ENCODE measurements at regions not wholly inside any gene's neighbourhood (a gene's known extent, or its start where the extent isn't known, plus 50 kb on each side); places are given as distances from the start of the nearest gene placed in this dataset.

DNA sequence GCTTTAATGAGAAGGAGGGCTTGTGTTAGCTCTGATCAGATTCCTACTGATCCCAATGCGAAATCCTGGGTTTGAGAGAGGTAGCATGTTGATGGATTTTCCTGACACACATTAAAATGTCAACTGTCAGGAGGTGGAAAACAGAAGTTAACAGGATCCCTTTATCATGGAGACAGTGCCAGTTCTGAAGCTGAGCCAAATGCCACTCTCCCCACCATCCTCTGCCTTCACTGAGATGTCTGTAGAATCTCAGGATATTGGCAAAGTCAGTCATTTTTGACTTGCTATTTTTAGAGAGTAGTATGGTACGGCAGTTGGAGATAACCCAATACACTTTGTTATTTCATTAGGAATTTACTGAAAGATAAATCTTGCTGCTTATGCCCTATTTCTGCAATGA lies 1816.2 kb upstream of the FLRT2 start:
- TF ChIP-seq, protein P1, sequence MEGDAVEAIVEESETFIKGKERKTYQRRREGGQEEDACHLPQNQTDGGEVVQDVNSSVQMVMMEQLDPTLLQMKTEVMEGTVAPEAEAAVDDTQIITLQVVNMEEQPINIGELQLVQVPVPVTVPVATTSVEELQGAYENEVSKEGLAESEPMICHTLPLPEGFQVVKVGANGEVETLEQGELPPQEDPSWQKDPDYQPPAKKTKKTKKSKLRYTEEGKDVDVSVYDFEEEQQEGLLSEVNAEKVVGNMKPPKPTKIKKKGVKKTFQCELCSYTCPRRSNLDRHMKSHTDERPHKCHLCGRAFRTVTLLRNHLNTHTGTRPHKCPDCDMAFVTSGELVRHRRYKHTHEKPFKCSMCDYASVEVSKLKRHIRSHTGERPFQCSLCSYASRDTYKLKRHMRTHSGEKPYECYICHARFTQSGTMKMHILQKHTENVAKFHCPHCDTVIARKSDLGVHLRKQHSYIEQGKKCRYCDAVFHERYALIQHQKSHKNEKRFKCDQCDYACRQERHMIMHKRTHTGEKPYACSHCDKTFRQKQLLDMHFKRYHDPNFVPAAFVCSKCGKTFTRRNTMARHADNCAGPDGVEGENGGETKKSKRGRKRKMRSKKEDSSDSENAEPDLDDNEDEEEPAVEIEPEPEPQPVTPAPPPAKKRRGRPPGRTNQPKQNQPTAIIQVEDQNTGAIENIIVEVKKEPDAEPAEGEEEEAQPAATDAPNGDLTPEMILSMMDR (IDR thresholded peaks at IDR 0.05), result no peak
- no peak for TF ChIP-seq NR1H2 (CRISPR knock-in tag; IDR thresholded peaks at IDR 0.05)
- TF ChIP-seq, protein P2, sequence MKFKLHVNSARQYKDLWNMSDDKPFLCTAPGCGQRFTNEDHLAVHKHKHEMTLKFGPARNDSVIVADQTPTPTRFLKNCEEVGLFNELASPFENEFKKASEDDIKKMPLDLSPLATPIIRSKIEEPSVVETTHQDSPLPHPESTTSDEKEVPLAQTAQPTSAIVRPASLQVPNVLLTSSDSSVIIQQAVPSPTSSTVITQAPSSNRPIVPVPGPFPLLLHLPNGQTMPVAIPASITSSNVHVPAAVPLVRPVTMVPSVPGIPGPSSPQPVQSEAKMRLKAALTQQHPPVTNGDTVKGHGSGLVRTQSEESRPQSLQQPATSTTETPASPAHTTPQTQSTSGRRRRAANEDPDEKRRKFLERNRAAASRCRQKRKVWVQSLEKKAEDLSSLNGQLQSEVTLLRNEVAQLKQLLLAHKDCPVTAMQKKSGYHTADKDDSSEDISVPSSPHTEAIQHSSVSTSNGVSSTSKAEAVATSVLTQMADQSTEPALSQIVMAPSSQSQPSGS (CRISPR knock-in tag; IDR thresholded peaks at IDR 0.05; ENCODE audit: borderline replicate concordance, low read depth), result no peak
- TF ChIP-seq ZNF671 (CRISPR knock-in tag; IDR thresholded peaks at IDR 0.05), result no peak
- no peak for TF ChIP-seq TCF7 (CRISPR knock-in tag; IDR thresholded peaks at IDR 0.05; ENCODE audit: low read depth)
- no peak for TF ChIP-seq TEAD4 (CRISPR knock-in tag; IDR thresholded peaks at IDR 0.05)
- TF ChIP-seq, protein P3, sequence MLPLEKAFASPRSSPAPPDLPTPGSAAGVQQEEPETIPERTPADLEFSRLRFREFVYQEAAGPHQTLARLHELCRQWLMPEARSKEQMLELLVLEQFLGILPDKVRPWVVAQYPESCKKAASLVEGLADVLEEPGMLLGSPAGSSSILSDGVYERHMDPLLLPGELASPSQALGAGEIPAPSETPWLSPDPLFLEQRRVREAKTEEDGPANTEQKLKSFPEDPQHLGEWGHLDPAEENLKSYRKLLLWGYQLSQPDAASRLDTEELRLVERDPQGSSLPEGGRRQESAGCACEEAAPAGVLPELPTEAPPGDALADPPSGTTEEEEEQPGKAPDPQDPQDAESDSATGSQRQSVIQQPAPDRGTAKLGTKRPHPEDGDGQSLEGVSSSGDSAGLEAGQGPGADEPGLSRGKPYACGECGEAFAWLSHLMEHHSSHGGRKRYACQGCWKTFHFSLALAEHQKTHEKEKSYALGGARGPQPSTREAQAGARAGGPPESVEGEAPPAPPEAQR (CRISPR knock-in tag; IDR thresholded peaks at IDR 0.05), result no peak
- TF ChIP-seq SP1 (CRISPR knock-in tag; conservative IDR thresholded peaks at IDR 0.05), result no peak
- no peak for TF ChIP-seq CREM (CRISPR knock-in tag; IDR thresholded peaks at IDR 0.05)
- no peak for TF ChIP-seq ELF4 (CRISPR knock-in tag; IDR thresholded peaks at IDR 0.05; ENCODE audit: low read depth)
- TF ChIP-seq, protein P4, sequence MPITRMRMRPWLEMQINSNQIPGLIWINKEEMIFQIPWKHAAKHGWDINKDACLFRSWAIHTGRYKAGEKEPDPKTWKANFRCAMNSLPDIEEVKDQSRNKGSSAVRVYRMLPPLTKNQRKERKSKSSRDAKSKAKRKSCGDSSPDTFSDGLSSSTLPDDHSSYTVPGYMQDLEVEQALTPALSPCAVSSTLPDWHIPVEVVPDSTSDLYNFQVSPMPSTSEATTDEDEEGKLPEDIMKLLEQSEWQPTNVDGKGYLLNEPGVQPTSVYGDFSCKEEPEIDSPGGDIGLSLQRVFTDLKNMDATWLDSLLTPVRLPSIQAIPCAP (CRISPR knock-in tag; IDR thresholded peaks at IDR 0.05), result no peak
- TF ChIP-seq, protein P5, sequence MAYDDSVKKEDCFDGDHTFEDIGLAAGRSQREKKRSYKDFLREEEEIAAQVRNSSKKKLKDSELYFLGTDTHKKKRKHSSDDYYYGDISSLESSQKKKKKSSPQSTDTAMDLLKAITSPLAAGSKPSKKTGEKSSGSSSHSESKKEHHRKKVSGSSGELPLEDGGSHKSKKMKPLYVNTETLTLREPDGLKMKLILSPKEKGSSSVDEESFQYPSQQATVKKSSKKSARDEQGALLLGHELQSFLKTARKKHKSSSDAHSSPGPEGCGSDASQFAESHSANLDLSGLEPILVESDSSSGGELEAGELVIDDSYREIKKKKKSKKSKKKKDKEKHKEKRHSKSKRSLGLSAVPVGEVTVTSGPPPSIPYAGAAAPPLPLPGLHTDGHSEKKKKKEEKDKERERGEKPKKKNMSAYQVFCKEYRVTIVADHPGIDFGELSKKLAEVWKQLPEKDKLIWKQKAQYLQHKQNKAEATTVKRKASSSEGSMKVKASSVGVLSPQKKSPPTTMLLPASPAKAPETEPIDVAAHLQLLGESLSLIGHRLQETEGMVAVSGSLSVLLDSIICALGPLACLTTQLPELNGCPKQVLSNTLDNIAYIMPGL (CRISPR knock-in tag; IDR thresholded peaks at IDR 0.05), result no peak

Data from WTC11 (cell line).